ENCODE measurements at regions not wholly inside any gene's neighbourhood (a gene's known extent, or its start where the extent isn't known, plus 50 kb on each side); places are given as distances from the start of the nearest gene placed in this dataset.

DNA sequence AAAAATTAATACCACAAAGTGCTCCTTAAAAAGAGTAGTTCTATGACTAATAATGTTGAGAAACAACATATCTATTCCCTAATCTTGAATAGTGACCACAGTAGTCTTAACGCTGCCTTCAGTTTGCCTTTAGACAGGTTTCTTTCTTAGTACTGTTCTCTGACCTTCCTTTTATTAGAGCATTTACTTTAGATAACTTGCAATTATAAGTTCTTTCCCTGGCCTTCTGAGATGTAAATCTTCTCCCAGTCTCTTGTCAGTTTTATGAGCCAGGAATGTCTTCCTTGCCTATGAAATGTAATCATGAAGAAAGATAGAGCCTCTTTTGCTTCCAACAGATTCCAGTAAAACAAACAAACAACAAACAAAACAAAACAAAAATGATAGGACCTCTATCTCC lies 1119.8 kb upstream of the LRRTM3 start:
- WGBS, 2 donors = 48 to 51% methylated on average over 1 of the region's 1 CpG
- H3K4me3 ChIP-seq (ENCODE audit: low read depth in 1 of 2, low read length in 2 of 2) = no peak overlapping the region
- no peaks in the 10 kb centered on the region for H3K27me3 ChIP-seq (ENCODE audit: control insufficient read depth in 1 of 2, insufficient read depth in 2 of 2, low read length in 2 of 2)
- H3K9me3 ChIP-seq (ENCODE audit: control insufficient read depth in 2 of 2, insufficient read depth in 1 of 2, low read depth in 1 of 2, low read length in 1 of 2) = no peaks in the 10 kb centered on the region
- H3K36me3 ChIP-seq (ENCODE audit: control insufficient read depth in 2 of 2, insufficient read depth in 2 of 2, low read length in 1 of 2) = no peaks in the 10 kb centered on the region
- H3K4me1 ChIP-seq (ENCODE audit: control insufficient read depth in 2 of 2, insufficient read depth in 2 of 2, low read length in 1 of 2) = no peaks in the 10 kb centered on the region
- no peak overlapping the region for H3K27ac ChIP-seq (ENCODE audit: low read depth in 2 of 2, low read length in 1 of 2)

DNA sequence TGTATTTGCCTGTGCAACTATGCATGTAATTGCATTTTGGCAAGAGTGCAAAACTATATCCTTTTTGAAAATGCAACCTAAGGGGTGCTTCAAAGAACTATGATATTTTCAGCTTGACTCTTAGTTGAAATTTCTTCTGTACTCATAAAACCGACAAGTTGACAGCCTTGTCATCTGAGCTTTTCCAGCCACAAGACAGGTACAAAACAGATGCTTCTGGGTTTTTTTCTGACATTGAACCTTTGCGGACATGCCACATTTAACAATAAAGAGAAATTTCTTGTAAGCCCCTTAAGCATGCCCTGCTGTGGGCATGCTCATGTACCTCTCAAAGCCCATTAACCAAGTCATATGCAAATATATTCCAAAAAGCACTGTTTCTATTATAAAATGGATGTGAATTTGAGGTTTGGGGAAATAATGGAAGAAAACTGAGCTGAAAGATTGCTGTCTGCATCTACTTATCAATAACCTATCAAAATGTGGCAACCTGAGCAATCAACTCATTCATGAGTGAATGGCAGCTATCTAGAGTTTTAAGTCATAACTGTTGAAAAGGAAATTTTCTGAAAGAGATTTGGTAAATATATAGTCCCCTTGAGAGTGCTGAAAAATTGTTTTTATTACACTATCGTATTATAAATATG lies 1117.0 kb upstream of the LRRTM3 start:
- no peaks in the 10 kb centered on the region for H3K4me1 ChIP-seq (ENCODE audit: control insufficient read depth in 2 of 2, insufficient read depth in 2 of 2, low read length in 1 of 2)
- H3K27ac ChIP-seq (ENCODE audit: low read depth in 2 of 2, low read length in 1 of 2) = no peak overlapping the region
- H3K27me3 ChIP-seq (ENCODE audit: control insufficient read depth in 1 of 2, insufficient read depth in 2 of 2, low read length in 2 of 2) = no peaks in the 10 kb centered on the region
- H3K4me3 ChIP-seq (ENCODE audit: low read depth in 1 of 2, low read length in 2 of 2) = no peak overlapping the region
- H3K36me3 ChIP-seq (ENCODE audit: control insufficient read depth in 2 of 2, insufficient read depth in 2 of 2, low read length in 1 of 2) = no peaks in the 10 kb centered on the region
- 84 to 90% methylated on average over 3 of the region's 3 CpGs for WGBS, 2 donors
- no peaks in the 10 kb centered on the region for H3K9me3 ChIP-seq (ENCODE audit: control insufficient read depth in 2 of 2, insufficient read depth in 1 of 2, low read depth in 1 of 2, low read length in 1 of 2)

DNA sequence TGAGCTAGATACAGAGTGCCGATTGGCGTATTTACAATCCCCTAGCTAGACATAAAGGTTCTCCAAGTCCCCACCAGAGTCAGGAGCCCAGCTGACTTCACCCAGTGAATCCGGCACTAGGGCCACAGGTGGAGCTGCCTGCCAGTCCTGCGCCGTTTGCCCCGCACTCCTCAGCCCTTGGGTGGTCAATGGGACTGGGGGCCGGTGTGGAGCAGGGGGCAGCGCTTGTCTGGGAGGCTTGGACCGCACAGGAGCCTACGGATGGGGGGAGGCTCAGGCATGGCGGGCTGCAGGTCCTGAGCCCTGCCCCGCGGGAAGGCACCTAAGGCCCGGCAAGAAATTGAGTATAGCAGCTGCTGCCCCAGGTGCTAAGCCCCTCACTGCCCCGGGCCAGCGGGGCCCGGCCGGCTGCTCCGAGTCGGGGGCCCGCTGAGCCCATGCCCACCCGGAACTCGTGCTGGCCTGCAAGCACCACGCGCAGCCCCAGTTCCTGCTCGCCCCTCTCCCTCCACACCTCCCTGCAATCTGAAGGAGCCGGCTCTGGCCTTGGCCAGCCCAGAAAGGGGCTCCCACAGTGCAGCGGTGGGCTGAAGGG lies 1113.8 kb upstream of the LRRTM3 start:
- H3K27ac ChIP-seq (ENCODE audit: low read depth in 2 of 2, low read length in 1 of 2) = no peak overlapping the region
- no peaks in the 10 kb centered on the region for H3K4me1 ChIP-seq (ENCODE audit: control insufficient read depth in 2 of 2, insufficient read depth in 2 of 2, low read length in 1 of 2)
- H3K36me3 ChIP-seq (ENCODE audit: control insufficient read depth in 2 of 2, insufficient read depth in 2 of 2, low read length in 1 of 2) = no peaks in the 10 kb centered on the region
- no peaks in the 10 kb centered on the region for H3K9me3 ChIP-seq (ENCODE audit: control insufficient read depth in 2 of 2, insufficient read depth in 1 of 2, low read depth in 1 of 2, low read length in 1 of 2)
- WGBS, 2 donors = 92 to 98% methylated on average over 26 to 28 of the region's 28 CpGs
- no peak overlapping the region for H3K4me3 ChIP-seq (ENCODE audit: low read depth in 1 of 2, low read length in 2 of 2)
- H3K27me3 ChIP-seq (ENCODE audit: control insufficient read depth in 1 of 2, insufficient read depth in 2 of 2, low read length in 2 of 2) = no peaks in the 10 kb centered on the region

- no peak overlapping the region for H3K27ac ChIP-seq (ENCODE audit: low read depth in 2 of 2, low read length in 1 of 2)
- 39 to 62% methylated on average over 1 of the region's 1 CpG for WGBS, 2 donors
- no peaks in the 10 kb centered on the region for H3K27me3 ChIP-seq (ENCODE audit: control insufficient read depth in 1 of 2, insufficient read depth in 2 of 2, low read length in 2 of 2)
- no peaks in the 10 kb centered on the region for H3K9me3 ChIP-seq (ENCODE audit: control insufficient read depth in 2 of 2, insufficient read depth in 1 of 2, low read depth in 1 of 2, low read length in 1 of 2)
- no peak overlapping the region for H3K4me3 ChIP-seq (ENCODE audit: low read depth in 1 of 2, low read length in 2 of 2)
- H3K36me3 ChIP-seq (ENCODE audit: control insufficient read depth in 2 of 2, insufficient read depth in 2 of 2, low read length in 1 of 2) = no peaks in the 10 kb centered on the region
- H3K4me1 ChIP-seq (ENCODE audit: control insufficient read depth in 2 of 2, insufficient read depth in 2 of 2, low read length in 1 of 2) = no peaks in the 10 kb centered on the region
These were observed 1109.3 kb upstream of the LRRTM3 start for GRCh38 chr10:65816536-65816935.

GRCh38 chr10:65818990-65819389 lies 1106.8 kb upstream of the LRRTM3 start:
- H3K27me3 ChIP-seq (ENCODE audit: control insufficient read depth in 1 of 2, insufficient read depth in 2 of 2, low read length in 2 of 2) = no peaks in the 10 kb centered on the region
- no peak overlapping the region for H3K4me3 ChIP-seq (ENCODE audit: low read depth in 1 of 2, low read length in 2 of 2)
- no peak overlapping the region for H3K27ac ChIP-seq (ENCODE audit: low read depth in 2 of 2, low read length in 1 of 2)
- no peaks in the 10 kb centered on the region for H3K4me1 ChIP-seq (ENCODE audit: control insufficient read depth in 2 of 2, insufficient read depth in 2 of 2, low read length in 1 of 2)
- no peaks in the 10 kb centered on the region for H3K36me3 ChIP-seq (ENCODE audit: control insufficient read depth in 2 of 2, insufficient read depth in 2 of 2, low read length in 1 of 2)
- WGBS, 2 donors = 66 to 72% methylated on average over 3 of the region's 3 CpGs
- H3K9me3 ChIP-seq (ENCODE audit: control insufficient read depth in 2 of 2, insufficient read depth in 1 of 2, low read depth in 1 of 2, low read length in 1 of 2) = no peaks in the 10 kb centered on the region

DNA sequence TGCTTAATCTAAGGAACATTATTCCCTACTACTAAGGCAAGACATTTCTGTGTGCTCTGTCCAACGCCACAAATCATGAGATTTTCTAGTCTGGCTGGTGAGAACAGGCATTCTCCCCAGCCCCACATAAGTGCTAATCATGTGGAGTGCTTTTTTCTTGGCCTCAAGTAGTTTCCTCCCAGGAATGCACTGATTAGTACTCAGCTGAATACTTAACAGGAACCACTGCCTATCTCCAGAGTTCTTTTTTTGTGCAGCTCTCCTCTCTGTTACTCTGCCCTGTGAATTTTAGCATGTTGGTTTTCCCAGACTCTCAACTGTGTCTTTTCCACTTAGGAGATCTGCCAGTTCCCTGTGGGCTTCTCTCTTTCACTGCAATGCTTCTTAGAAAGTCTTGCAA lies 1098.5 kb upstream of the LRRTM3 start:
- Histone ChIP-seq H3K36me3 (ENCODE audit: control insufficient read depth in 2 of 2, insufficient read depth in 2 of 2, low read length in 1 of 2) (no peaks in the 10 kb centered on the region), H3K9me3 (ENCODE audit: control insufficient read depth in 2 of 2, insufficient read depth in 1 of 2, low read depth in 1 of 2, low read length in 1 of 2) (peaks cover 0 to 2% of the 10 kb centered on the region in 2 donors), H3K4me3 (ENCODE audit: low read depth in 1 of 2, low read length in 2 of 2) (no peak overlapping the region), H3K27ac (ENCODE audit: low read depth in 2 of 2, low read length in 1 of 2) (no peak overlapping the region), H3K27me3 (ENCODE audit: control insufficient read depth in 1 of 2, insufficient read depth in 2 of 2, low read length in 2 of 2) (no peaks in the 10 kb centered on the region), H3K4me1 (ENCODE audit: control insufficient read depth in 2 of 2, insufficient read depth in 2 of 2, low read length in 1 of 2) (no peaks in the 10 kb centered on the region)
- 46 to 53% methylated on average over 1 of the region's 1 CpG for WGBS, 2 donors

- no peak overlapping the region for H3K4me3 ChIP-seq (ENCODE audit: low read depth in 1 of 2, low read length in 2 of 2)
- H3K27me3 ChIP-seq (ENCODE audit: control insufficient read depth in 1 of 2, insufficient read depth in 2 of 2, low read length in 2 of 2) = no peaks in the 10 kb centered on the region
- no peaks in the 10 kb centered on the region for H3K36me3 ChIP-seq (ENCODE audit: control insufficient read depth in 2 of 2, insufficient read depth in 2 of 2, low read length in 1 of 2)
- no peaks in the 10 kb centered on the region for H3K9me3 ChIP-seq (ENCODE audit: control insufficient read depth in 2 of 2, insufficient read depth in 1 of 2, low read depth in 1 of 2, low read length in 1 of 2)
- H3K27ac ChIP-seq (ENCODE audit: low read depth in 2 of 2, low read length in 1 of 2) = no peak overlapping the region
- H3K4me1 ChIP-seq (ENCODE audit: control insufficient read depth in 2 of 2, insufficient read depth in 2 of 2, low read length in 1 of 2) = no peaks in the 10 kb centered on the region
These were observed 1087.0 kb upstream of the LRRTM3 start for GRCh38 chr10:65838811-65839210.

- H3K27ac ChIP-seq (ENCODE audit: low read depth in 2 of 2, low read length in 1 of 2) = no peak overlapping the region
- H3K4me1 ChIP-seq (ENCODE audit: control insufficient read depth in 2 of 2, insufficient read depth in 2 of 2, low read length in 1 of 2) = no peaks in the 10 kb centered on the region
- H3K36me3 ChIP-seq (ENCODE audit: control insufficient read depth in 2 of 2, insufficient read depth in 2 of 2, low read length in 1 of 2) = no peaks in the 10 kb centered on the region
- no peaks in the 10 kb centered on the region for H3K27me3 ChIP-seq (ENCODE audit: control insufficient read depth in 1 of 2, insufficient read depth in 2 of 2, low read length in 2 of 2)
- no peak overlapping the region for H3K4me3 ChIP-seq (ENCODE audit: low read depth in 1 of 2, low read length in 2 of 2)
- no peaks in the 10 kb centered on the region for H3K9me3 ChIP-seq (ENCODE audit: control insufficient read depth in 2 of 2, insufficient read depth in 1 of 2, low read depth in 1 of 2, low read length in 1 of 2)
- WGBS, 2 donors = 75 to 79% methylated on average over 3 of the region's 3 CpGs
These were observed 1082.6 kb upstream of the LRRTM3 start for GRCh38 chr10:65843203-65843602.

- Histone ChIP-seq H3K27me3 (ENCODE audit: control insufficient read depth in 1 of 2, insufficient read depth in 2 of 2, low read length in 2 of 2) (no peaks in the 10 kb centered on the region), H3K27ac (ENCODE audit: low read depth in 2 of 2, low read length in 1 of 2) (no peak overlapping the region), H3K4me3 (ENCODE audit: low read depth in 1 of 2, low read length in 2 of 2) (no peak overlapping the region), H3K9me3 (ENCODE audit: control insufficient read depth in 2 of 2, insufficient read depth in 1 of 2, low read depth in 1 of 2, low read length in 1 of 2) (no peaks in the 10 kb centered on the region), H3K4me1 (ENCODE audit: control insufficient read depth in 2 of 2, insufficient read depth in 2 of 2, low read length in 1 of 2) (no peaks in the 10 kb centered on the region), H3K36me3 (ENCODE audit: control insufficient read depth in 2 of 2, insufficient read depth in 2 of 2, low read length in 1 of 2) (no peaks in the 10 kb centered on the region)
These were observed 1079.9 kb upstream of the LRRTM3 start for GRCh38 chr10:65845916-65846315.

- 41 to 51% methylated on average over 1 of the region's 1 CpG for WGBS, 2 donors
- H3K9me3 ChIP-seq (ENCODE audit: control insufficient read depth in 2 of 2, insufficient read depth in 1 of 2, low read depth in 1 of 2, low read length in 1 of 2) = no peaks in the 10 kb centered on the region
- no peaks in the 10 kb centered on the region for H3K27me3 ChIP-seq (ENCODE audit: control insufficient read depth in 1 of 2, insufficient read depth in 2 of 2, low read length in 2 of 2)
- H3K4me1 ChIP-seq (ENCODE audit: control insufficient read depth in 2 of 2, insufficient read depth in 2 of 2, low read length in 1 of 2) = no peaks in the 10 kb centered on the region
- H3K27ac ChIP-seq (ENCODE audit: low read depth in 2 of 2, low read length in 1 of 2) = no peak overlapping the region
- no peaks in the 10 kb centered on the region for H3K36me3 ChIP-seq (ENCODE audit: control insufficient read depth in 2 of 2, insufficient read depth in 2 of 2, low read length in 1 of 2)
- H3K4me3 ChIP-seq (ENCODE audit: low read depth in 1 of 2, low read length in 2 of 2) = no peak overlapping the region
These were observed 1079.3 kb upstream of the LRRTM3 start for GRCh38 chr10:65846541-65846940.

All from esophagus (tissue), 2 donors.